AG08395 (cell line): ENCODE measurements at regions not wholly inside any gene's neighbourhood (a gene's known extent, or its start where the extent isn't known, plus 50 kb on each side); places are given as distances from the start of the nearest gene placed in this dataset.

Experiments used
- DNase-seq: peaks from one replicate; pipeline ENCODE4 v3.0.0; 2012; ENCODE audit warnings: mixed read lengths, low spot score

DNA sequence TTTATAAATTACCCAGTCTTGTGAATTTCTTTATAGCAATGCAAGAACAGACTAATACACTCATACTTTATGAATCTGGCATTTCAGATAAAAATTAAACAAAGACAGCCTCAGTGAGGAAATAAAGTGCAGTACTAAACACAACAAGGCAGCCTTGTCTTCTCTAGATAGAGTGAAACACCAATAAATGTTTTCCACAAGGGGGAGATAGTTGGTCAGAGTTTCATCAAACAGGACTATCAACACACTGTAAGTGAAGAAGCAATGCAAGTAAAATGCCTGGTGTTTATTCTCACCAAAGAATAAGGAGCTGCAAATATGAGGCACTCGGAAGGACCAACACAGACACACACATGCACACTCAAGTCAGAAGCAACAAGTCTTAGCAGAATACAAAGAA, 62.8 kb downstream of the FAM9B start:
- peak; percentile 39 for DNase-seq

DNA sequence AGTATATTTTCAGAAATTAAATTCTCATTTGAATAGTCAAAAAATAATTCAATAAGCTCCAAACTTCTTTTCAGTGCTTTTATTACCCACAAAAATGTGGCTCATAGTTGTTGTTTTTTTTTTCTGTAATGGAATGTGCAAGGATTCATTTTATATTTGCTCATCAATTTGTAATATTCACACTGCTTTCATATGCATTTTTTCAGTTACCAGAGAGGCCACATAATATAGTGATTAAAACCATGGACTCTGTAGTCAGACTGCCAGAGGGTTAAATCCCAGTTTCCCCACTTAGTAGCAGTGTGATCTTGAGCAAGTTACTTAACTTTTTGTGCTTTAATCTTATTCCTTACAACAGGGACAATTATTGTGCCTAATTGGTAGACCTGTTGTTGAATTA, 64.5 kb downstream of the FAM9B start:
- no peak for DNase-seq

DNA sequence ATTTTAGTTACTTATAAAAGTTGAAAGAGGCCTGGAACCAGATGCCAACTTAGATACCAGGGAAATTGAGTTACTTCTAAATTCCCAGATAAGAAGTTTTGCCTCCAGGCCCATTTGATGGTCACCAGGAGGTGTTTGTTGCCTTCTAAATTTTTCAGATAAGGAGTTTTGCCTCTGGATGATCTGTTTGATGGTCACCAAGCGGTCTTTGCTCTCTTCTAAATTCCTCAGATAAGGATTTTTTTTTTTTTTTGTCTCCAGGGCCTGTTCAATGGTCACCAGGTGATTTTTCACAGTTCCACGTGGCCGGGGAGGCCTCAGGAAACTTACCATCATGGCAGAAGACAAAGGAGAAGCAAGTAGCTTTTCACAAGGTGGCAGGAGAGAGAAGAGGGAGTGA, 66.5 kb downstream of the FAM9B start:
- no peak for DNase-seq

DNA sequence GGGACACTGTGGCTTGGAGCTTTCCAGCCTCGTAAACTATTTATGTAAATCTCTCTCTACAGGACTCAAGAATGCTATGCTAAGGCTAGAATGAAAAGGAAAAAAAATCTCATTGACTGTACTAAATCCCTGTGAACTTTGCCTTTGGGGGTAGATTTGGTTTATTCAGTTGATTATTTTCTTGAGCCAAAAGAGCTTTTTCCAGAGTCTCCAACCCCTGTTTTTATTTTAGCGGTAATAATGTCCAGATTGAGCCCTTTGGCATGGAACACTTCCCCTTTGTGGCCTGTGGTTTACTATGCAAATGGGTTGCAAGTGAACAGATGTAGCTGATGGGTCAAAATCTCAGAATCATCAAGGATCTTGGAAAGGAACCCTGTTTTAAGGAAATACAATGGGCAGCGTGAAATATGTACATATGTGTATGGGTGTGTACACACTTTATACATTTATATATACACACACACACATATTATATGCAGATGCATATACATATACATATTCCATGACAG, 72.9 kb downstream of the FAM9B start:
- DNase-seq = peak; percentile 38

DNA sequence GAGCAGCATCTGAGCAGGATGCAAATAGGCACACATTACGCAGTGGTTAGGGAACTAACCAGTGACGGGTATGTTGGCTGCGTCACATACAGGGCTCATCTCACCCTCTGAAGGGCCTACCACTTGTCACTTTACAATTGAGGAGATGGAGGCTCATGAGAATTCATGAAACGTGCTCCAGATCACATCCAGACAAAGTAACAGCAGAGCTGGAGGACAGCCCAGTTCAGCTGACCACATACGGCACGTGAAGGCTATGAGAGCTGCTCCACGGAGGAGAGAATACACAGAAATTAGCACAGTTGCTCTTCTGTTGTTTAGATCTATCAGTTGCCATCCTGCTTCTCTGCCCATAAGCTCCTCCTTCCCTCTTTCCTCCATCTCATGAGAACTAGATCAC, 78.4 kb downstream of the FAM9B start:
- peak; percentile 13 for DNase-seq

DNA sequence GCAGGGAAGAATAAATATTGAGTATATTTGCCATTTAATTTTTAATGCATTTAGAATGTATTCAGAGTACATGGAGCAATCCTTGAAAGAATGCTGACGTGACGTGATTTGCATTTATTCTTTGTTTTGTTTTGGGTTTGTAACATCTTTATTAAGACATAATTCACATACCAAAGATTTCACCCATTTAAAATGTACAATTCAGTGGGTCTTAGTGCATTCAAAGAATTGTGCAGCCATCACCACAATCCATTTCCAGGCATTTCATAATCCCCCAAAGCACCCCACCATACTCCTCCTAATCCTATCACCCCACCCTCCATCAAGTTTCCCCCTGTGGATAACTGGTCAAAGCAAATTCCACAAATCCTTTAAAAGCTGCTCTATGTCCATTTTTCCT, 87.4 kb downstream of the FAM9B start:
- no peak for DNase-seq

DNA sequence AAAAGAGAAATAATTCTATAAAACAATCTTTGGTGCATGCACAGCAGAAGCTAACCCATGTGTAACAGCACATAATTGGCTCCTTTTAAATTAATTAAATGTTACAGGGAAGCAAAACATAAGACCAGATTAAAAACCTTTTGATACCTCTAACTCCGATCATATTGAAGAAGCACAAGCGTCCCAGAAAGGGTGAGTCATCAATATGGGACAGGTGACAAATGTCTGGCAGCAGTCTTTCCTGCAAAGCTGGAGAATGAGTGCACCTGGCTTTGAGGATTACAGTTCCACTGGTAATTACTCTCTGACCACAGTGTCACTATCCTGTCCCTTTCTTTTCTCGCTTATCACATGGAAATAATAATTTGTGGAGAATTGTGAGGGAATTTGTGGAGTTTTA, 94.6 kb downstream of the FAM9B start:
- no peak for DNase-seq

DNA sequence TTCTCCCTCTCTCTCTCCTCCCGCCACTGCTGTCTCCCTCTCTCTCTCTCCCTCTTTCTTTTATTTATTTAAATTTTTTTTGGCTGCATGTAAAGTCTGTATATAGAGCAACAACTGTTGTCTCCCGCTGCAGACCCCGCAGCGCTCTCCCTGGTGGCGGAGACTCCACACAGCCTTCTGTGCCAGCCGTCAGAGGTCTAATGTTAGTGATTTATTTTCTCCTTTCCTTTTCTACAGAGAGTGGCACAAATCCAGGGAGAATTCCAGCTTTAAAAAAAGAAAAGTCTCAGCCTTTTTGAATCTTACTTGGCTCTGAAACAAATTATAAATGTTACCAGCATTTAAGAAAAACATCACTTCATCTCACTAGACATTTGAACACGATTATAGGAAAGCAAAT, 106.2 kb downstream of the FAM9B start:
- DNase-seq = no peak

DNA sequence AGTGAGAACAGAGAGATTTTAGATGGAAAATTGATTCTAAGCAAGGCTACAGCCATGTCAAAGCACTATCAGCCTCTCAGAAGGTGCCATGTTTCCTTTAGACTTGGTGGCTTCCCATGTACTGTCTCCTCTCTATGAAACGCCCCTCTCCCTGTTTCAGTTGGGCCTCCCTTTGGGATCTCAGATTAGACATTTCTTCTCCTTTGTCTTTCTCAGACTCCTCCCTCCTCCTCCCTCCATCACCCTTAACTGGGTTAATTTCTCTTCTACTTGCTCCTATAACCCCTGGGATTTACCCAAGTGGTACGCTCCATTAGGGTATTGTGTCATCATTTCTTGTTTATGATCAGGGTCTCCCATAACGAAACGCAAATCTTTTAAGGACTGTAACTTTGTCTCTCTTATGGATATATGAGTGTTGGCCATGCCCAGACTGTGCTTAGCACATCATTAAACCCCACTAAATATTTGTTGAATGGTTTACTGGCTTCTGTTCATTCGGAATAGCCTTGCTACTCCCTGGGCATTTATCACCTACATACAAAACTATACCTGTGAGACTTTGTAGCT, 106.8 kb downstream of the FAM9B start:
- DNase-seq = no peak

DNA sequence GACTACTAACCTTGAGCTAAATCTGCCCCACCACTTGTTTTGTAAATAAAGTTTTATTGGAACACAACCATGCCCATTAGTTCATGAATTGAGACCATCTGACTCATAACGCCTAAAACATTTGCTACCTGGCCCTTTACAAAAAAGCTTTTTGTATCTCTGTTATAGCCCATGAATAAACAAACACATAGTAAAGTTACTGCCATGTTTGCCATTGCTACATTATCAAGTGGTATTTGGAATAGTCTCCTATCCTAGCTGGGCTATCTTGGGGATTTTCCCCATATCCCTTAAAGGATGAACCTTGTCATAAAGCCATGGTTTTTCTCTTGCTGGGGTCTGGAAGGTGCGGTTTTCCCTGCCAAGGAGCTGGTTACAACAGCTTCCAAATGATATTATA, 112.3 kb downstream of the FAM9B start:
- DNase-seq = no peak

DNA sequence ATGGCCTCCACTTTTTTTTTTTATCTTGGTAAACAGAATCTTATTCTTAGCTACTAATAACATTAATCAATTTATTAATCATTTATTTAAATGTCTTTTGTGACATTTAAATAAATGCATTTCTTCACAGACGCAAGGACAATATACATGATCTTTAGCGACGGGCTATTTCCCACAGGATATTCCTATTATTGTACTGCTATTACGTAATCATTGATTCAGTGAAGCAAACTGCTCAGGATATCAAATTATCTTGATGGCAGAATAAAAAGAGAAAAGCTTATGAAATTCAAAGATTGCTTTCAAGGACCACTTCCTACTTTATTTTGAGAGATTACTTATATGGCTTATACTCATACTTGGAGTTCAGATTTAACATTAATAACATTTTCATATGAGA, 114.1 kb downstream of the FAM9B start:
- no peak for DNase-seq

DNA sequence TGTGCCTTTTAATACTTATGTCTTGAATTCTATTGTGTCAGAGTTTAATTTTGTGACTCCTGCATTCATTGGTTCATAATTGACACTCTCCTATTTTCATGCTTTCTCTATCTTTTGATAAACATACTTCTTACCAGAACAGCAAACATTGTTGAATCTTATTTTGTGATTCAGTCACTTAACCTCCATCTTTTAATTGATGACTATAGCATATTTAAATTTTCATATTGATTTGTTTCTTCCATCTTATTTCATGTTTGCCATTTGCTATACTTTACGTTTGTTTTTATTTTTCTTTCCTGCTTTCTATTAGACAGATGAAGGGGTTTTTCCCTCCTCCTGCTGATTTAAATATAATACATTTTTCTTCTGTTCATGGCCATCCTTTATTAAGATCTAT, 115.5 kb upstream of the FAM9A start:
- no peak for DNase-seq

DNA sequence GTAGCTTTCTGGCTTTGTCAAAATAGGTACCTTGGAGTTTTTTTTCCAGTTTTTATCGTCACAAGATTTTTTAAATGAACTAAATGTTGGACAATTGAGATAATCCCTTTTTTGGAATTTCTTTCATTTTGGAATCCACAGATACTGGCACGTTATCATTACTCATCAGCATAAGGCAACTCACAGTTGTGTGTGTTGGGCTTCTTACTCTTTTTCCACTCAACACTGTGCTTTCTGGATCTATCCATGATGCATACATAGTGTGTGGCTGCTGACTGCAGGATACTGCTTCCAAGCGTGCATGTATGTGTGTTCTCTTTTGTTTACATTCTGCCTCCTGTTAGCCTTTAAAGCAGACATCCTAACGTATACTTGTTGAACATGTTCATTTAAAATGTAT, 113.5 kb upstream of the FAM9A start:
- DNase-seq = no peak

DNA sequence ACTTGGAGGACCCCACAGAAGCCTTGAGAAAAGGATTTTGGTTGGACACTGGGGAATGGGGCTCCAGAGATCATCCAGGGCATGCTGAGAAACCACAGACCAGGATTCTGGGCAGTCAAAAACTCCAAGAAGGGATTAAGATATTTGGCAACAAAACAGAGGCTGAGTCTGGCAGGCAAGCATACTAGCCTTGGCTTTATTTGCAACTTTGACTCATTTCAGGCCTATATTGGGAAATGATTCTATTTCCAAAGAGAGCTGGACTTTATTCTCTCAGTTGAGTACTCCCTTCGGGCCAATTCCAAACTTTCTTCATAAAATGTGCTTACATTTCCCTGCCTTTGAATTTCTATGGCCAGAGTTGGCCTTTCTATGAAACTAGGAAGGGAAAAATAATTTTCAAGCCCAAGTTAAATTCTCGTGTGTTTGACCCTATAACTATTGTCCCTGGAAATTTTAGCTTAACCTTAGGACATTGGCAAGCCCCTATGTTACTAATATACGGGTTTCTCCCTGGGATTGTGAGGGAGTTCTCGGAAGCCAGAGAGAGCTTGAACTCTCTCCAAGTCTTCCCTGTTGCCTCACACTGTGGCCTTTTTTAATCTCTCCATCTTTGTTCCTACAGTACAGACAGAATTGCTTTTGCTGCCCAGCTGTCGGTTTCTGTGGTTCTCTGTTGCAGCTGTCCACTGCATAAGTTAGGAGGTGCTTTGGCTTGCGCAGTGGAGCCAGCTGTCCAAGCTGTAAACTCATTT, 112.6 kb upstream of the FAM9A start:
- peak; percentile 72 for DNase-seq

DNA sequence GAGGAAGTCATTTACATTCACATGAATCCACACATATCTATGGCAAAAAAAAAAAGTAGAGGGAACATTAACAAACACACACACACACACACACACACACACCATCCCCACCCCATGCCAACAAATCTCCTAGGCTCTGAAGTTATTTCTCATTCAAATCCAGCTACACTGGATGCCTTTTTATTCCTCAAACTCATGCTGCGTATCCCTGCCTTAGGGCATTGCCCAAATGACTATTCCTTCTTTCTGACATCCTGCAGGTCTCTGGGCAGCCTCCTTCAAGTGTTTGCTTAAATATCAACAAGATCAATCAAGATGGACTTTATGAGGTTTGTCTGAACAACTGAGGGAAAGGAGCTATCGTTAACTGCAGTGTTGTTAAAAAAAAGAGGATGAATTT, 106.5 kb upstream of the FAM9A start:
- no peak for DNase-seq

DNA sequence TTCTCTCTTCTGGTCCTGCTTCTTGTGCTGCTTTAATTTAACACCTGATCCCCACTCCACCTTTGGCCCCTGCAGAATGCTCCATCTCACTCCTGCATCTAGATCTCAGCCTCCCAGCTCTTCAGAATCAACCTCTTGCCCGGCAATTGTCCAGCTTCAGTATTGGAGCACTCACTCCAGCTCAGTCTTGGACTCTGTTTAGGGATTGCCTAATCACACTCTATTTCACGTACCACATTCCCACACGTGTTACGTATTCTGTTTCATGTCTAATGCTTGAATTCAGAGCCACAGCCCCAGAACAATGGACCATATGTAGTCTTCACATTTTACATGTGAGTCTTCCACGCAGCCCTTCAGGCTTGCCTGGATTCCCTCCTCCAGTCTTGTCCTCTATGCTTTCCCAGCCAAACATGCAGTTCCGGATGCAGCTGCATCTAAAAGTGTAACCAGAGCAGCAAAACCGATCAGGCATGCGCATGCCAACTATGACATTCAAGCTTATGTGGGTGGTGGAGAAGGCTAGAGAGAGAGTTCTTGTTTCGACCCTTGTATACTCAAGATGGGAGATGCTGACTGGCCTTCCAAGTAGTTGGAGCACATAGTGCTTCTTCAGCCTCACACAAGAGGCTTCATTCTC, 105.2 kb upstream of the FAM9A start:
- peak; percentile 5 for DNase-seq

DNA sequence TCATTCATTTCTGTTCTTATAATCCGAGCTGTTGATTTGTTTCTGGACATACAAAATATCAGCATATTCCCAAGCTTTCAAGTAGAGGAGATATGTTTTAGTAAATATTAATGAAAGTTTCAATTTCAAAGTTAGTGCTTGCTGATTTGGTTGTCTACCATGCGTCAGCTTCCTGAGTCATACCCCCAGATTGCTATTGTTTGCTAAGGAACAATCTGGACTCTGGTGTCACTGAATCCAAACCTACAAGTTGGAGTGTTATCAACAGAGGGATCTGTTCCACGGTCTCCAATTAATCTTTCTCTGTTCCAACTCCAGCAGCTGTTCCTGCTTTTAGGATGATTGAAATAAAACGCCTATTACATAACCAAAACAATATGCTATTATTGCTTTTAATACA, 96.1 kb upstream of the FAM9A start:
- peak; percentile 36 for DNase-seq

DNA sequence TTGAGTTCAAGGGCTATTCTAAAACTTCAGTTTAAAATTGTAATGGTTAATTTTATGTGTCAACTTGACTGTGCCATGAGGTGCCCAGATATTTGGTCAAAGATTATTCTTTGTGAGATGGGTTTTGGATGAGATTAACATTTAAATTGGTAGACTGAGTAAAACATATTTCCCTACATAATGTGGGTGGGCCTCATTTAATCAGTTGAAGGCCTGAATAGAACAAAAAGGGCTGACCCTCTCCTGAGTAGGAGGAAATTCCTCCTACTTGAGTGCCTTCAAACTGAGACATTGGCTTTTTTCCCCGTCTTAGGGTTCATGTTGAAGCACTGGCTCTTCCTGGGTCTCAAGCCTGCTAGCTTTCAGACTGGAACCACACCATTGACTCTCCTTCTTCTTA, 89.6 kb upstream of the FAM9A start:
- DNase-seq = no peak

DNA sequence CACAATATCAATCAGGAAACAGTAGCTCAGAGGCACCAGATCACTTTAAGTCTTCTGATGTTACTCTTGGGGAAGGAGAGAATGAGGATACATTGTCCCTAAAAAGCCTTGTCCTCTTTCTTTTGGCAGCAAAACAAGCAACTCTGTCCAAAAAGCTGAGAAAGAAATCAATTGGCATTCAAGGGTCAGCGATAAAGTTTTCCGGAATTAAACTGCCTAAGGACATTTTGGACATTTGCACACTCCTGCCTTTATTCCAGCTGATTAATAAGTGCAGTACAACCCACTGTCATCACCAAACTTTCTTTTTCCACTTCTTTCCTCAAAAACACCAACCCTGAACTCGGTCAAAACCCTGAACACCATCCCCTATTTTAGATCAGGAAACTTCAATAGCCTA, 85.8 kb upstream of the FAM9A start:
- no peak for DNase-seq

DNA sequence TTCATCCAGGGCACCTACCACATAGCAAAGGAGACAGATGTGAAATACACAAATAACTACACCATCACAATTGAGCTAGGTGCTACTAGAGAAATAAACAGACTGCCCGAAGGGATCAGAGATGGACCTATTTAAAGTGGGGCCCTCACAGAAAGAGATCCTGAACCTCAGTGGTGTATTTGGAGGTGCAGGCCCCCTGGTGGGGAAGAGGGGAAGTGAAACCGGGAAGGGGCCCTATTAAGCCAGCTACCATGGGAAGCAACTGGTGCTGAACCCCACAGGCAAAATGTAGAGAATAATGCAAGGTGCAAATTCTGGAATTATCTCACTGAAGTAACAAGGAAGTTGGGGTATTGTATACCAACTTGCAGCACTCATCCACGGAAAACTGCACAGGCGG, 78.6 kb upstream of the FAM9A start:
- DNase-seq = no peak

DNA sequence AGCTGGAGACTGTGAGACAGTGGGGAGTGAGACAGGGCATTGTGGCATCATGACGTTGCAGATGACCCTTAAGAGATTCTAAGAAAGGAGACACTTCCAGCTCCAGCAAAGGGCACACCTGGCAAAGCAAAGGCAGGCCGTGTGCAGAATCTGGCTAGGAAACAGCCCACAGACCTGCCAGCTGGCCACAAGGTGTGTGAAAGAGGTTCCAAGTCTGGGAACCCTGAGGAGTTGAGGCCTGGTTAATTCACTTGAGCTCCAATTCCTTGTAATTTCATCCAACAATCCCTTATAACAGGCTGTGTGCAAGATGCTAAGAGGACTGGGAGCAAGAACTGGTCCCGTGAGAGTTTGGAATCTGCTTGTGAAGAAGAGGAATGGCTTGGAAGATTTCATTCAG, 72.8 kb upstream of the FAM9A start:
- no peak for DNase-seq

DNA sequence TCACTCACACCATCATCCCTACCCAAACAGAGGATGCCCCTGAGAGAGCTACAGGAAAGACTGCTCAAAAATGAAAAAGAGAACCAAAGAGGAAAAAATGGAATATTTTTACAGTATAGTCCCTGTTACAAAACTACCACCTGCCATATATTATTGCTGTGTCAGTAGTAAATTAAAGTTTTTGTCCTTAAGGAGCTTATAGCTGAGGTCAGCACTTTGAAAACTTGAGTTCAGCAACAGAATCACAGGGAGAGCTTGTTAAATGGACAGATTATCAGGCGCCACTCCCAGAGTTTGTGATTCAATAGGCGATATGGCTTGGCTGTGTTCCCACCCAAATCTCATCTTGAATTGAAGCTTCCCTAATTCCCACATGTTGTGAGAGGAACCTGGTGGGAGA, 71.9 kb upstream of the FAM9A start:
- no peak for DNase-seq

DNA sequence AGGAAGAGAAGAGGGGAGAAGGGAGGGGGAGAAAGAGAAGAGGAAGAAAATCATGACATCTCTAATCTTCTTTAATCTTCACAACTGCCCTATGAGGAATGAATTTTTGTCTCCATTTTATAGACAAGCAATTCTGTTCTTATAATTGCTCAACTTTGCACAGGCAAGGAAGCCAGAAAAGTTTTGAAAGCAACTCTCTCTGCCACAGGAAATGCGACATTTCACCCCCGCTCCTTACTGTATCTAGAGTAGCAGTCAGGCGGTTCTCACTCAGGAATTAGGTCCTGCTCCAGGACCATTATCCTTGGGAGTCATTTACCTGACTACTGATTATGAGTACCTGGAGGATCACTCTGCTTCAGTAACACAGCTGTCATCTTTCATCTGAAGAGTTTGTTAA, 69.2 kb upstream of the FAM9A start:
- DNase-seq = no peak

DNA sequence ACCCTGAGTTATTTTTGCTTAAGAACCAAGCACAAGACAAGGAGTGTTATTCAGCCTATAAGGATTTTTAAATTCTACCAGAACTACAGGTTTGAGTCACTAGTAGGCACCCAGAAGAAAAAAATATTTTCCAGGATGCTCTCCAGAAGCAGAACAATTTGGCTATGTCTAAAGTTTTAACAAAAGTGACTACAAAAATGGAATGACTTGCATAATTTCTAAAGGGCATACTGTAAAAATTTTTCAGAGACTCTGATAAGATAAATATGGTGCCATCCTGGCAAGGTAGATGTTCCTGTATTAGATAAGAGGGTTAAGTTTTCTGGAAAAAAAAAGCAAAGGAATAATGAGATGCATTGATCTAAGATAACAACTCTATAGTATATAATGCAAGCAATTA, 68.6 kb upstream of the FAM9A start:
- no peak for DNase-seq
